H9 (cell line): ENCODE measurements at regions not wholly inside any gene's neighbourhood (a gene's known extent, or its start where the extent isn't known, plus 50 kb on each side); places are given as distances from the start of the nearest gene placed in this dataset.

Experiments
- DNase-seq: peaks from one replicate; pipeline ENCODE4 v3.0.0-alpha.2; 2017
- H2AFZ ChIP-seq: one replicate; pipeline ENCODE4 v1.6.1; 2013; ENCODE audit warnings: mild to moderate bottlenecking, low read length, control low read depth, moderate library complexity
- H2AK5ac ChIP-seq: 2 replicates; pipeline ENCODE4 v1.6.1; 2013; ENCODE audit warnings: low read length, control low read depth, mixed read lengths; ENCODE audit not compliant: insufficient read length
- H2BK120ac ChIP-seq: one replicate; pipeline ENCODE4 v1.6.1; 2013; ENCODE audit warnings: low read depth, mild to moderate bottlenecking, low read length, control low read depth, inconsistent platforms; ENCODE audit not compliant: poor library complexity, severe bottlenecking
- H2BK12ac ChIP-seq: 2 replicates; pipeline ENCODE4 v1.6.1; 2013; ENCODE audit warnings: low read length, control low read depth, mixed read lengths, low read depth; ENCODE audit not compliant: insufficient read length
- H2BK15ac ChIP-seq: 2 replicates; pipeline ENCODE4 v1.6.1; 2013; ENCODE audit warnings: low read depth, low read length, control low read depth
- H2BK20ac ChIP-seq: one replicate; pipeline ENCODE4 v1.6.1; 2013; ENCODE audit warnings: low read depth, mild to moderate bottlenecking, low read length, control low read depth, inconsistent platforms; ENCODE audit not compliant: poor library complexity, severe bottlenecking
- H2BK5ac ChIP-seq: 2 replicates; pipeline ENCODE4 v1.6.1; 2013; ENCODE audit warnings: low read length, control low read depth, mixed read lengths; ENCODE audit not compliant: insufficient read length
- H3K14ac ChIP-seq: 2 replicates; pipeline ENCODE4 v1.6.1; 2013; ENCODE audit warnings: low read length, control low read depth; ENCODE audit not compliant: insufficient read depth
- H3K18ac ChIP-seq: 2 replicates; pipeline ENCODE4 v1.6.1; 2013; ENCODE audit warnings: low read depth, mild to moderate bottlenecking, mixed read lengths, low read length, control low read depth; ENCODE audit not compliant: insufficient read length
- H3K23ac ChIP-seq: 2 replicates; pipeline ENCODE4 v1.6.1; 2013; ENCODE audit warnings: low read length, control low read depth, mixed read lengths, low read depth; ENCODE audit not compliant: insufficient read length
- H3K23me2 ChIP-seq: 2 replicates; pipeline ENCODE4 v1.6.1; 2013; ENCODE audit warnings: low read depth, mild to moderate bottlenecking, mixed read lengths, low read length, control low read depth; ENCODE audit not compliant: insufficient read length, poor library complexity, severe bottlenecking
- H3K27ac ChIP-seq: 2 replicates; pipeline ENCODE4 v1.5.1; 2013; ENCODE audit warnings: low read length, control low read depth, mixed read lengths, low read depth; ENCODE audit not compliant: insufficient read length
- H3K27me3 ChIP-seq: 2 replicates; pipeline ENCODE4 v1.6.1; 2013; ENCODE audit warnings: low read length, control low read depth, inconsistent platforms; ENCODE audit not compliant: insufficient read depth
- H3K4ac ChIP-seq: 2 replicates; pipeline ENCODE4 v1.6.1; 2013; ENCODE audit warnings: low read depth, mild to moderate bottlenecking, control low read depth, inconsistent platforms, low read length, moderate library complexity
- H3K4me1 ChIP-seq: 2 replicates; pipeline ENCODE4 v1.6.1; 2013; ENCODE audit warnings: low read length, control low read depth, inconsistent platforms; ENCODE audit not compliant: insufficient read depth
- H3K4me2 ChIP-seq: 2 replicates; pipeline ENCODE4 v1.6.1; 2013; ENCODE audit warnings: low read length, control low read depth, mixed read lengths; ENCODE audit not compliant: insufficient read length, insufficient read depth
- H3K56ac ChIP-seq: 2 replicates; pipeline ENCODE4 v1.6.1; 2013; ENCODE audit warnings: low read depth, mild to moderate bottlenecking, mixed read lengths, low read length, control low read depth; ENCODE audit not compliant: insufficient read length
- H3K79me1 ChIP-seq: 2 replicates; pipeline ENCODE4 v1.6.1; 2013; ENCODE audit warnings: low read depth, mild to moderate bottlenecking, moderate library complexity, low read length, control low read depth, inconsistent platforms; ENCODE audit not compliant: insufficient read depth, poor library complexity, severe bottlenecking
- H3K79me2 ChIP-seq: 2 replicates; pipeline ENCODE4 v1.6.1; 2013; ENCODE audit warnings: low read length, control low read depth, inconsistent platforms; ENCODE audit not compliant: insufficient read depth
- H3K9ac ChIP-seq: 2 replicates; pipeline ENCODE4 v1.6.1; 2013; ENCODE audit warnings: low read length, control low read depth, mixed read lengths; ENCODE audit not compliant: insufficient read length; ENCODE audit errors: extremely low read depth
- H3K9me3 ChIP-seq: one replicate; pipeline ENCODE4 v1.6.1; 2013; ENCODE audit warnings: low read depth, low read length, inconsistent platforms; ENCODE audit not compliant: control insufficient read depth
- H3T11ph ChIP-seq: one replicate; pipeline ENCODE4 v1.6.1; 2013; ENCODE audit warnings: mild to moderate bottlenecking, low read length, control low read depth, inconsistent platforms
- H4K20me1 ChIP-seq: one replicate; pipeline ENCODE4 v1.6.1; 2013; ENCODE audit not compliant: control insufficient read depth, insufficient read length, insufficient read depth
- H4K5ac ChIP-seq: 2 replicates; pipeline ENCODE4 v1.6.1; 2013; ENCODE audit warnings: low read depth, mild to moderate bottlenecking, mixed read lengths, low read length, control low read depth; ENCODE audit not compliant: insufficient read length
- H4K8ac ChIP-seq: replicated peaks from 2 replicates; pipeline ENCODE4 v1.6.1; 2013; ENCODE audit warnings: low read length, control low read depth, mixed read lengths, low read depth; ENCODE audit not compliant: insufficient read length
- H4K91ac ChIP-seq: 2 replicates; pipeline ENCODE4 v1.6.1; 2013; ENCODE audit warnings: low read depth, mild to moderate bottlenecking, moderate library complexity, mixed read lengths, low read length, control low read depth; ENCODE audit not compliant: insufficient read length
- H3K27ac Mint-ChIP-seq, 3 experiments: 2 replicates in 2 of 3; 3 replicates in 1 of 3; pipeline ENCODE4 v1.8.0; 2020 to 2021; ENCODE audit warnings: mixed read lengths in 3 of 3, mild to moderate bottlenecking in 1 of 3, moderate library complexity in 1 of 3
- H3K27me3 Mint-ChIP-seq: 2 replicates; pipeline ENCODE4 v1.8.0; 2021; ENCODE audit warnings: low read depth, mild to moderate bottlenecking, moderate library complexity, mixed read lengths
- H3K36me3 Mint-ChIP-seq, 3 experiments: 2 replicates in 2 of 3; 3 replicates in 1 of 3; pipeline ENCODE4 v1.8.0; 2020 to 2021; ENCODE audit warnings: low read depth in 3 of 3, mixed read lengths in 3 of 3; ENCODE audit not compliant: insufficient read depth in 1 of 3
- H3K4me1 Mint-ChIP-seq, 2 experiments: 2 replicates each; pipeline ENCODE4 v1.8.0; 2020; ENCODE audit warnings: mixed read lengths in 2 of 2
- H3K4me3 Mint-ChIP-seq, 2 experiments: 2 replicates in 1 of 2; 3 replicates in 1 of 2; pipeline ENCODE4 v1.8.0; 2020 to 2021; ENCODE audit warnings: mild to moderate bottlenecking in 2 of 2, mixed read lengths in 2 of 2, moderate library complexity in 1 of 2
- H3K9me3 Mint-ChIP-seq, 2 experiments: 2 replicates in 1 of 2; 3 replicates in 1 of 2; pipeline ENCODE4 v1.8.0; 2020; ENCODE audit warnings: mild to moderate bottlenecking in 2 of 2, mixed read lengths in 2 of 2, moderate library complexity in 1 of 2
- CTCF ChIP-seq: fragments of 200-600 bp; sonication (generic); conservative IDR thresholded peaks from 3 replicates; pipeline ENCODE4 v1.8.0; 2021; ENCODE audit warnings: antibody characterized with exemption, mild to moderate bottlenecking
- WGBS: extraction: QIAGEN DNeasy Blood & Tissue Kit; methylation state at CpG from one replicate; pipeline ENCODE4 v1.1.7; 2013; ENCODE audit warnings: missing lambda C conversion rate, low lambda C conversion rate, mixed read lengths; ENCODE audit not compliant: insufficient read length; ENCODE audit errors: extremely low coverage; 5-methylcytosine and 5-hydroxymethylcytosine counted together

GRCh38 chr1:79842811-79843210 lies 836.3 kb upstream of the ADGRL4 start:
- Histone ChIP-seq H3T11ph (no peak overlapping the region), H3K4me2 (no peak overlapping the region), H2BK20ac (no peak overlapping the region), H3K27me3 (no peaks in the 10 kb centered on the region), H2BK5ac (no peak overlapping the region), H2BK120ac (no peak overlapping the region), H3K79me2 (no peaks in the 10 kb centered on the region), H3K9ac (no peak overlapping the region), H4K5ac (no peak overlapping the region), H3K23me2 (no peaks in the 10 kb centered on the region), H3K23ac (no peak overlapping the region), H3K4me1 (no peaks in the 10 kb centered on the region), H2AK5ac (no peak overlapping the region), H4K91ac (no peak overlapping the region), H3K27ac (no peak overlapping the region), H2BK12ac (no peak overlapping the region), H2AFZ (no peak overlapping the region), H3K56ac (no peak overlapping the region), H3K14ac (no peak overlapping the region), H3K79me1 (no peaks in the 10 kb centered on the region), H4K20me1 (no peaks in the 10 kb centered on the region), H3K9me3 (no peaks in the 10 kb centered on the region), H4K8ac (no peak overlapping the region), H3K18ac (no peak overlapping the region), H3K4ac (no peak overlapping the region), H2BK15ac (no peak overlapping the region)
- Mint-ChIP-seq H3K9me3 (no peaks in the 10 kb centered on the region), H3K27me3 (no peaks in the 10 kb centered on the region), H3K27ac (no peak overlapping the region), H3K4me1 (peaks cover 13 to 16% of the 10 kb centered on the region in 2 experiments; a peak in 3 of 4 replicates), H3K36me3 (no peaks in the 10 kb centered on the region), H3K4me3 (no peak overlapping the region)
- no peak for DNase-seq
- WGBS = no CpG with 5 or more reads among the region's 4 CpGs
- TF ChIP-seq CTCF = no peak
